ENCODE measurements at regions not wholly inside any gene's neighbourhood (a gene's known extent, or its start where the extent isn't known, plus 50 kb on each side); places are given as distances from the start of the nearest gene placed in this dataset.

DNA sequence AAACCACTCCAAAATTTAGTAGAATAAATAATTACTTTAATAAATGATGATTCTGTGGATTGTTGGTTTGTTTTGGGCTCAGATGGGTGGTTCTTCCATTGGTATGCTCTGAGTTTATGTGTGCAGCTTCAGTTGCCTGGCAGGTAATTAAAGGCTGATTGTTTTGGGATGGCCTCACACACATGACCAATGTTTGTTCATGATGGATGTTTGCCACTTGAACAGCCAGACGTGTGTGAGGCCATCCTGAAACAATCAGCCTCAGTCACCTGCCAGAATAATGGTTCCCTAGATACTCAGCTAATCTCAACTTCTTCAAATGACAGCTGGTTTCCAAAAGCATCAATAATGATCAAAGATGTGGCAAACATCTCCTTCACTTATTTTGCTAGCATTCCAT lies 352.5 kb upstream of the GULP1 start:
- no peak for TF ChIP-seq EZH2 (IDR thresholded peaks at IDR 0.05; ENCODE audit: low read depth, unreplicated experiment)
- TF ChIP-seq, protein P1, sequence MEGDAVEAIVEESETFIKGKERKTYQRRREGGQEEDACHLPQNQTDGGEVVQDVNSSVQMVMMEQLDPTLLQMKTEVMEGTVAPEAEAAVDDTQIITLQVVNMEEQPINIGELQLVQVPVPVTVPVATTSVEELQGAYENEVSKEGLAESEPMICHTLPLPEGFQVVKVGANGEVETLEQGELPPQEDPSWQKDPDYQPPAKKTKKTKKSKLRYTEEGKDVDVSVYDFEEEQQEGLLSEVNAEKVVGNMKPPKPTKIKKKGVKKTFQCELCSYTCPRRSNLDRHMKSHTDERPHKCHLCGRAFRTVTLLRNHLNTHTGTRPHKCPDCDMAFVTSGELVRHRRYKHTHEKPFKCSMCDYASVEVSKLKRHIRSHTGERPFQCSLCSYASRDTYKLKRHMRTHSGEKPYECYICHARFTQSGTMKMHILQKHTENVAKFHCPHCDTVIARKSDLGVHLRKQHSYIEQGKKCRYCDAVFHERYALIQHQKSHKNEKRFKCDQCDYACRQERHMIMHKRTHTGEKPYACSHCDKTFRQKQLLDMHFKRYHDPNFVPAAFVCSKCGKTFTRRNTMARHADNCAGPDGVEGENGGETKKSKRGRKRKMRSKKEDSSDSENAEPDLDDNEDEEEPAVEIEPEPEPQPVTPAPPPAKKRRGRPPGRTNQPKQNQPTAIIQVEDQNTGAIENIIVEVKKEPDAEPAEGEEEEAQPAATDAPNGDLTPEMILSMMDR (conservative IDR thresholded peaks at IDR 0.05; ENCODE audit: low read depth in 2 of 2), result no peak
- TF ChIP-seq POLR2AphosphoS5 (IDR thresholded peaks at IDR 0.05; ENCODE audit: low read depth), result no peak
- no peak for TF ChIP-seq EZH2phosphoT487 (IDR thresholded peaks at IDR 0.05; ENCODE audit: unreplicated experiment)
- TF ChIP-seq CREB1 (CRISPR knock-in tag; IDR thresholded peaks at IDR 0.05; ENCODE audit: low read depth), result no peak
- TF ChIP-seq REST (IDR thresholded peaks at IDR 0.05; ENCODE audit: unreplicated experiment), result no peak
- no peak for TF ChIP-seq ZNF331 (CRISPR knock-in tag; IDR thresholded peaks at IDR 0.05; ENCODE audit: low read depth)
- TF ChIP-seq ETS1 (IDR thresholded peaks at IDR 0.05), result no peak
- no peak for TF ChIP-seq ZNF462 (CRISPR knock-in tag; IDR thresholded peaks at IDR 0.05)
- TF ChIP-seq JUNB (IDR thresholded peaks at IDR 0.05; ENCODE audit: unreplicated experiment), result no peak
